HepG2 (cell line): ENCODE measurements at regions not wholly inside any gene's neighbourhood (a gene's known extent, or its start where the extent isn't known, plus 50 kb on each side); places are given as distances from the start of the nearest gene placed in this dataset.

Experiments
- CCDC6 ChIP-seq: sonication (generic); formaldehyde crosslinking; IDR thresholded peaks from 2 replicates; pipeline ENCODE4 v1.8.1; 2022; ENCODE audit warnings: mild to moderate bottlenecking, missing genetic modification reagents, moderate library complexity
- SIX4 ChIP-seq: sonication (generic); formaldehyde crosslinking; IDR thresholded peaks from 2 replicates; pipeline ENCODE4 v1.4.0; 2020; ENCODE audit warnings: missing genetic modification reagents
- SMAD9 ChIP-seq: sonication (generic); formaldehyde crosslinking; IDR thresholded peaks from 2 replicates; pipeline ENCODE4 v1.5.1; 2020; ENCODE audit warnings: mild to moderate bottlenecking, missing genetic modification reagents
- SNAPC5 ChIP-seq: sonication (generic); formaldehyde crosslinking; IDR thresholded peaks from 2 replicates; pipeline ENCODE4 v1.8.1; 2023; ENCODE audit warnings: mild to moderate bottlenecking, missing genetic modification reagents, borderline replicate concordance
- ZBED4 ChIP-seq: sonication (generic); formaldehyde crosslinking; IDR thresholded peaks from 2 replicates; pipeline ENCODE4 v1.4.0; 2020; ENCODE audit warnings: missing genetic modification reagents, borderline replicate concordance
- ZNF318 ChIP-seq: sonication (generic); formaldehyde crosslinking; IDR thresholded peaks from 2 replicates; pipeline ENCODE4 v1.4.0; 2020; ENCODE audit warnings: mild to moderate bottlenecking, missing genetic modification reagents
- ZNF441 ChIP-seq: sonication (generic); formaldehyde crosslinking; IDR thresholded peaks from 2 replicates; pipeline ENCODE4 v1.7.0; 2021; ENCODE audit warnings: missing genetic modification reagents, borderline replicate concordance
- ZNF674 ChIP-seq: sonication (generic); formaldehyde crosslinking; IDR thresholded peaks from 2 replicates; pipeline ENCODE4 v1.5.0; 2020; ENCODE audit warnings: low read depth, mild to moderate bottlenecking, missing genetic modification reagents
- ZSCAN5A ChIP-seq: sonication (generic); formaldehyde crosslinking; IDR thresholded peaks from 2 replicates; pipeline ENCODE4 v1.8.0; 2022; ENCODE audit warnings: mild to moderate bottlenecking, missing genetic modification reagents, borderline replicate concordance

- TF ChIP-seq SMAD9 (CRISPR knock-in tag) (no peak), ZNF441 (CRISPR knock-in tag) (no peak), ZSCAN5A (CRISPR knock-in tag) (0 out of 2 replicates have a peak, but pooled peaks have one; percentile 23), CCDC6 (no peak), ZBED4 (0 out of 2 replicates have a peak, but pooled peaks have one; percentile 64), SIX4 (CRISPR knock-in tag) (peak; percentile 53; the same call in 1 of the 2 replicates), ZNF318 (no peak), ZNF674 (CRISPR knock-in tag) (no peak), SNAPC5 (CRISPR knock-in tag) (0 out of 2 replicates have a peak, but pooled peaks have one; percentile 39)
Observed at GRCh38 chr6:1187293-1188131, 124.4 kb upstream of the FOXQ1 start (continued).
